Peyer's patch (tissue), 4 donors: ENCODE measurements at regions not wholly inside any gene's neighbourhood (a gene's known extent, or its start where the extent isn't known, plus 50 kb on each side); places are given as distances from the start of the nearest gene placed in this dataset.

Experiments used
- DNase-seq, 3 donors: peaks; one replicate each; pipeline ENCODE4 v3.0.0-alpha.2; 2017 to 2019
- H3K27ac ChIP-seq, 4 donors: fragments of 200-600 bp; sonication (generic); one replicate each; pipeline ENCODE4 v1.5.1; 2016 to 2019
- H3K27me3 ChIP-seq, 2 donors: fragments of 200-600 bp; sonication (generic); one replicate each; pipeline ENCODE4 v1.5.1; 2019
- H3K36me3 ChIP-seq, 3 donors: fragments of 200-600 bp; sonication (generic); one replicate each; pipeline ENCODE4 v1.5.1; 2016 to 2019
- H3K4me1 ChIP-seq, 4 donors: fragments of 200-600 bp; sonication (generic); one replicate each; pipeline ENCODE4 v1.5.1; 2016 to 2019
- H3K4me3 ChIP-seq, 4 donors: fragments of 200-600 bp; sonication (generic); 1 replicate in 3 of 4; 2 replicates in 1 of 4; pipeline ENCODE4 v1.5.1; 2016 to 2019; ENCODE audit warnings: mild to moderate bottlenecking in 1 of 4
- H3K9me3 ChIP-seq, 4 donors: fragments of 200-600 bp; sonication (generic); one replicate each; pipeline ENCODE4 v1.5.1; 2016 to 2019; ENCODE audit warnings: mild to moderate bottlenecking in 1 of 4
- CTCF ChIP-seq, 6 experiments: fragments of 450-650 bp in 4 of 6; fragments of 200-600 bp in 2 of 6; sonication (generic) in 1 of 6; IDR thresholded peaks; one replicate each; pipeline ENCODE4 v1.5.1; 2017 to 2019; ENCODE audit warnings: antibody characterized with exemption in 6 of 6, mild to moderate bottlenecking in 3 of 6, moderate library complexity in 1 of 6
- POLR2A ChIP-seq, 2 donors: fragments of 450-650 bp; IDR thresholded peaks; one replicate each; pipeline ENCODE4 v1.5.1; 2017; ENCODE audit warnings: antibody characterized with exemption in 2 of 2, mild to moderate bottlenecking in 2 of 2, moderate library complexity in 2 of 2

- TF ChIP-seq CTCF (IDR thresholded peaks at IDR 0.05) (no peak), POLR2A (IDR thresholded peaks at IDR 0.05) (no peak)
- no peak overlapping the region for H3K27ac ChIP-seq
- no peak overlapping the region for H3K4me3 ChIP-seq
- peaks cover 0 to 13% (median 3%) of the 10 kb centered on the region in 4 donors for H3K4me1 ChIP-seq
- no peak for DNase-seq
- H3K9me3 ChIP-seq, result no peaks in the 10 kb centered on the region
- H3K36me3 ChIP-seq, result no peaks in the 10 kb centered on the region
- H3K27me3 ChIP-seq, result no peaks in the 10 kb centered on the region
These were observed 207.3 kb upstream of the IER5L start for GRCh38 chr9:129385211-129385934.

GRCh38 chr9:129384491-129385210 lies 206.6 kb upstream of the IER5L start:
- no peak for DNase-seq
- TF ChIP-seq POLR2A (IDR thresholded peaks at IDR 0.05), result no peak
- no peak for TF ChIP-seq CTCF (IDR thresholded peaks at IDR 0.05)
- Histone ChIP-seq H3K4me1 (peaks cover 0 to 13% (median 3%) of the 10 kb centered on the region in 4 donors), H3K4me3 (no peak overlapping the region), H3K27me3 (no peaks in the 10 kb centered on the region), H3K36me3 (no peaks in the 10 kb centered on the region), H3K9me3 (no peaks in the 10 kb centered on the region), H3K27ac (peak overlapping the region in 2 of 4 donors; percentile 83 to 93)

- Histone ChIP-seq H3K27me3 (no peaks in the 10 kb centered on the region), H3K4me3 (peak overlapping the region; percentile 60 to 73 (median 68)), H3K9me3 (no peaks in the 10 kb centered on the region), H3K4me1 (peaks cover 0 to 13% (median 3%) of the 10 kb centered on the region in 4 donors), H3K27ac (peak overlapping the region; percentile 82 to 94 (median 88)), H3K36me3 (no peaks in the 10 kb centered on the region)
- TF ChIP-seq POLR2A (IDR thresholded peaks at IDR 0.05) (peak; percentile 31 to 35), CTCF (IDR thresholded peaks at IDR 0.05) (peak in 4 of 6 experiments; percentile 34 to 45 (median 37))
- peak; percentile 72 to 89 (median 85) for DNase-seq
These were observed 205.8 kb upstream of the IER5L start for GRCh38 chr9:129383561-129384490.

GRCh38 chr9:129383019-129383560 lies 205.0 kb upstream of the IER5L start:
- H3K4me3 ChIP-seq, result peak overlapping the region; percentile 60 to 73 (median 68)
- peak in 2 of 3 donors; percentile 78 to 80 for DNase-seq
- no peaks in the 10 kb centered on the region for H3K36me3 ChIP-seq
- no peaks in the 10 kb centered on the region for H3K9me3 ChIP-seq
- peak overlapping the region; percentile 82 to 94 (median 88) for H3K27ac ChIP-seq
- H3K4me1 ChIP-seq, result peaks cover 0 to 13% (median 3%) of the 10 kb centered on the region in 4 donors
- no peak for TF ChIP-seq POLR2A (IDR thresholded peaks at IDR 0.05)
- no peak for TF ChIP-seq CTCF (IDR thresholded peaks at IDR 0.05)
- H3K27me3 ChIP-seq, result no peaks in the 10 kb centered on the region
